ENCODE measurements at regions not wholly inside any gene's neighbourhood (a gene's known extent, or its start where the extent isn't known, plus 50 kb on each side); places are given as distances from the start of the nearest gene placed in this dataset.

GRCh38 chr16:85309656-85310587 is 197.7 kb upstream of the CIBAR2 start:
- H3K4me3 ChIP-seq (ENCODE audit: low read depth, low read length): no peak overlapping the region
- no peak for TF ChIP-seq CTCF (IDR thresholded peaks at IDR 0.05; ENCODE audit: borderline replicate concordance, insufficient read depth, low read depth, low read length)

GRCh38 chr16:85310868-85311585 is 198.8 kb upstream of the CIBAR2 start:
- TF ChIP-seq CTCF (IDR thresholded peaks at IDR 0.05; ENCODE audit: borderline replicate concordance, insufficient read depth, low read depth, low read length): no peak
- no peak overlapping the region for H3K4me3 ChIP-seq (ENCODE audit: low read depth, low read length)

GRCh38 chr16:85311741-85312140 is 199.5 kb upstream of the CIBAR2 start:
- TF ChIP-seq CTCF (IDR thresholded peaks at IDR 0.05; ENCODE audit: borderline replicate concordance, insufficient read depth, low read depth, low read length): no peak
- H3K4me3 ChIP-seq (ENCODE audit: low read depth, low read length): no peak overlapping the region

- TF ChIP-seq CTCF (IDR thresholded peaks at IDR 0.05; ENCODE audit: borderline replicate concordance, insufficient read depth, low read depth, low read length): no peak
- no peak overlapping the region for H3K4me3 ChIP-seq (ENCODE audit: low read depth, low read length)
Measured at GRCh38 chr16:85312174-85312573, 199.9 kb upstream of the CIBAR2 start.

- H3K4me3 ChIP-seq (ENCODE audit: low read depth, low read length): no peak overlapping the region
- TF ChIP-seq CTCF (IDR thresholded peaks at IDR 0.05; ENCODE audit: borderline replicate concordance, insufficient read depth, low read depth, low read length): no peak
Measured at GRCh38 chr16:85312642-85313525, 200.6 kb upstream of the CIBAR2 start.

- TF ChIP-seq CTCF (IDR thresholded peaks at IDR 0.05; ENCODE audit: borderline replicate concordance, insufficient read depth, low read depth, low read length): no peak
- no peak overlapping the region for H3K4me3 ChIP-seq (ENCODE audit: low read depth, low read length)
Measured at GRCh38 chr16:85313526-85314301, 201.4 kb upstream of the CIBAR2 start.

Measured in GM12875 (cell line).